WERI-Rb-1 (cell line): ENCODE measurements at regions not wholly inside any gene's neighbourhood (a gene's known extent, or its start where the extent isn't known, plus 50 kb on each side); places are given as distances from the start of the nearest gene placed in this dataset.
"Not testable (repeated sequence)": the region's sequence is repeated elsewhere in the genome, so short reads cannot be mapped to it uniquely, and the experiment has no call there.

Source experiments
- DNase-seq: peaks from one replicate; pipeline ENCODE4 v3.0.0-alpha.2; 2020
- H3K27ac ChIP-seq: fragments of 250-450 bp; sonication (Bioruptor Pico); 2 replicates; pipeline ENCODE4 v1.5.1; 2020; ENCODE audit warnings: mild to moderate bottlenecking, moderate library complexity
- H3K27me3 ChIP-seq: fragments of 250-450 bp; sonication (Bioruptor Pico); 2 replicates; pipeline ENCODE4 v1.5.1; 2021; ENCODE audit warnings: mild to moderate bottlenecking, low read depth, moderate library complexity; ENCODE audit not compliant: insufficient read depth, severe bottlenecking
- H3K36me3 ChIP-seq: fragments of 250-450 bp; sonication (Bioruptor Pico); 2 replicates; pipeline ENCODE4 v1.5.1; 2020; ENCODE audit warnings: mild to moderate bottlenecking, moderate library complexity
- H3K4me3 ChIP-seq: 2 replicates; pipeline ENCODE4 v1.5.1; 2011; ENCODE audit warnings: low read depth, mild to moderate bottlenecking, control low read depth, low read length
- H3K9me3 ChIP-seq: fragments of 250-450 bp; sonication (Bioruptor Pico); 2 replicates; pipeline ENCODE4 v1.5.1; 2021; ENCODE audit warnings: mild to moderate bottlenecking, moderate library complexity; ENCODE audit not compliant: severe bottlenecking
- TF ChIP-seq, protein P1 (sequence below): IDR thresholded peaks from 2 replicates; pipeline ENCODE4 v1.5.1; 2011; ENCODE audit warnings: low read depth, mild to moderate bottlenecking, control low read depth, inconsistent platforms, low read length

DNA sequence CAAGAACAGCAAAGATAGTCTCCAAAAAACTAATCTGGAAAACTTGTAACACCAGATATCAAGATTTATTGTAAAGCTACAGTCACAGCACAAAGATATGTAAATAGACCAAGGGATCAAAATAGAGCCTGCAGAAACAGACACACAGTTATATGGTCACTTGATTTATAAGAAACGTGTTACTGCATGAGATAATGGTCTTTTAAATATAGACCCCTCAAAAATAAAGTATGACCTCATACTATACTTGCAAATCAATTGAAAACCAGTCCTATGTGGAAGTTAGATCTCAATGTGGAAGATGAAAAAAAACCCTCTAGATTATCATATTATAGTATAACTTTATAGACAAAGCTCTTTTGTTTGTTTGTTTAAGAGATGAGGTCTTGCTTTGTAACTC is 247.3 kb upstream of the CNR1 start:
- Histone ChIP-seq H3K4me3 (no peak overlapping the region), H3K27me3 (no peaks in the 10 kb centered on the region), H3K27ac (no peak overlapping the region), H3K9me3 (no peaks in the 10 kb centered on the region), H3K36me3 (no peaks in the 10 kb centered on the region)
- no peak for DNase-seq
- TF ChIP-seq, protein P1, sequence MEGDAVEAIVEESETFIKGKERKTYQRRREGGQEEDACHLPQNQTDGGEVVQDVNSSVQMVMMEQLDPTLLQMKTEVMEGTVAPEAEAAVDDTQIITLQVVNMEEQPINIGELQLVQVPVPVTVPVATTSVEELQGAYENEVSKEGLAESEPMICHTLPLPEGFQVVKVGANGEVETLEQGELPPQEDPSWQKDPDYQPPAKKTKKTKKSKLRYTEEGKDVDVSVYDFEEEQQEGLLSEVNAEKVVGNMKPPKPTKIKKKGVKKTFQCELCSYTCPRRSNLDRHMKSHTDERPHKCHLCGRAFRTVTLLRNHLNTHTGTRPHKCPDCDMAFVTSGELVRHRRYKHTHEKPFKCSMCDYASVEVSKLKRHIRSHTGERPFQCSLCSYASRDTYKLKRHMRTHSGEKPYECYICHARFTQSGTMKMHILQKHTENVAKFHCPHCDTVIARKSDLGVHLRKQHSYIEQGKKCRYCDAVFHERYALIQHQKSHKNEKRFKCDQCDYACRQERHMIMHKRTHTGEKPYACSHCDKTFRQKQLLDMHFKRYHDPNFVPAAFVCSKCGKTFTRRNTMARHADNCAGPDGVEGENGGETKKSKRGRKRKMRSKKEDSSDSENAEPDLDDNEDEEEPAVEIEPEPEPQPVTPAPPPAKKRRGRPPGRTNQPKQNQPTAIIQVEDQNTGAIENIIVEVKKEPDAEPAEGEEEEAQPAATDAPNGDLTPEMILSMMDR, result no peak

DNA sequence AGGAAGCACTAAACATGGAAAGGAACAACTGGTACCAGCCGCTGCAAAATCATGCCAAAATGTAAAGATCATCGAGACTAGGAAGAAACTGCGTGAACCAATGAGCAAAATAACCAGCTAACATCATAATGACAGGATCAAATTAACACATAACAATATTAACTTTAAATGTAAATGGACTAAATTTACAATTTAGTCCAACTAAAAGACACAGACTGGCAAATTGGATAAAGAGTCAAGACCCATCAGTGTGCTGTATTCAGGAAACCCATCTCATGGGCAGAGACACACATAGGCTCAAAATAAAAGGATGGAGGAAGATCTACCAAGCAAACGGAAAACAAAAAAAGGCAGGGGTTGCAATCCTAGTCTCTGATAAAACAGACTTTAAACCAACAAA is 242.2 kb upstream of the CNR1 start:
- not testable (repeated sequence) for DNase-seq, H3K4me3 ChIP-seq, H3K27me3 ChIP-seq, H3K27ac ChIP-seq, H3K36me3 ChIP-seq, H3K9me3 ChIP-seq

- DNase-seq, H3K4me3 ChIP-seq, H3K36me3 ChIP-seq, H3K27me3 ChIP-seq, H3K9me3 ChIP-seq, H3K27ac ChIP-seq: not testable (repeated sequence)
Measured at GRCh38 chr6:88406674-88407073, 240.5 kb upstream of the CNR1 start.

- DNase-seq, result no peak
- Histone ChIP-seq H3K36me3 (no peaks in the 10 kb centered on the region), H3K27ac (no peak overlapping the region), H3K27me3 (no peaks in the 10 kb centered on the region), H3K4me3 (no peak overlapping the region), H3K9me3 (no peaks in the 10 kb centered on the region)
- TF ChIP-seq, protein P1, result no peak
Measured at GRCh38 chr6:88403486-88403885, 237.3 kb upstream of the CNR1 start.

- Histone ChIP-seq H3K27me3 (no peaks in the 10 kb centered on the region), H3K4me3 (no peak overlapping the region), H3K9me3 (no peaks in the 10 kb centered on the region), H3K27ac (no peak overlapping the region), H3K36me3 (no peaks in the 10 kb centered on the region)
- TF ChIP-seq, protein P1, result no peak
- no peak for DNase-seq
Measured at GRCh38 chr6:88402909-88403308, 236.8 kb upstream of the CNR1 start.

DNA sequence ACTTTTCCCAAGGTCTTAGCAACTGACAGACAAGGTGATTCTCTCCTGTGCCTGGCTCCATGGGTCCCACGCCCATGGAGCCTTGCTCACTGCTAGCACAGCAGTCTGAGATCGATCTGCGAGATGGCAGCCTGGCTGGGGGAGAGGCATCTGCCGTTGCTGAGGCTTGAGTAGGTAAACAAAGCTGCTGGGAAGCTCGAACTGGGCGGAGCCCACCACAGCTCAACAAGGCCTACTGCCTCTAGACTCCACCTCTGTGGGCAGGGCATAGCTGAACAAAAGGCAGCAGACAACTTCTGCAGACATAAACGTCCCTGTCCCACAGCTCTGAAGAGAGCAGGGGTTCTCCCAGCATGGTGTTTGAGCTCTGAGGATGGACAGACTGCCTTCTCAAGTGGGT is 224.9 kb upstream of the CNR1 start:
- not testable (repeated sequence) for H3K36me3 ChIP-seq, H3K27me3 ChIP-seq, DNase-seq, H3K27ac ChIP-seq, H3K9me3 ChIP-seq, H3K4me3 ChIP-seq

DNA sequence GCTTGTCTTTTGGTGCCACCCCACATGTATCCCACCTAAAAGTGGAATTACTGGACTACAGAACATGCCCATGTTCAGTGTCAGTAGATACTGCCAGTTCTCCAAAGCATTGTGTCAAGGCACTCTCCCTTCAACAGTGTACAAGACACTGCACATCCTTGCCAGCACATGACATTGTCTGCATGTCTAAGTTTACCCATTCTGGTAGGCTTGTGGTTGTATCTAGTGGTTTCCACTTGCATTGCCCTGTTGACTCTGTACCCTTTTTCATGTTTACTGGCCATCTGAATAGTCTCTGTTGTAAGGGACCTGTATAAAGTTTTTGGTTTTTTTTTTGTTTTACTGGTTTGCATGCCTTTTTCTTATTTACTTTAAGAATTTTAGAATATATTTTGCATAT is 222.4 kb upstream of the CNR1 start:
- TF ChIP-seq, protein P1, result no peak

More for the DNA sequence above, 222.4 kb upstream of the CNR1 start:
- no peaks in the 10 kb centered on the region for H3K9me3 ChIP-seq
- H3K27ac ChIP-seq, result no peak overlapping the region
- no peak overlapping the region for H3K4me3 ChIP-seq
- DNase-seq, result no peak
- no peaks in the 10 kb centered on the region for H3K27me3 ChIP-seq
- H3K36me3 ChIP-seq, result no peaks in the 10 kb centered on the region
